ENCODE measurements at regions not wholly inside any gene's neighbourhood (a gene's known extent, or its start where the extent isn't known, plus 50 kb on each side); places are given as distances from the start of the nearest gene placed in this dataset.
A peak's percentile ranks its signal among the peaks of the same experiment; 100 is the strongest.

GRCh38 chr10:8946451-8946850 is 892.0 kb downstream of the GATA3 start:
- DNase-seq: no peak

GRCh38 chr10:8950978-8951377 is 896.5 kb downstream of the GATA3 start:
- no peak for DNase-seq

GRCh38 chr10:8951440-8952089 is 897.1 kb downstream of the GATA3 start:
- DNase-seq: no peak

- no peak for DNase-seq
These were observed 901.9 kb downstream of the GATA3 start for GRCh38 chr10:8956400-8956799.

- DNase-seq: no peak
These were observed 907.8 kb downstream of the GATA3 start for GRCh38 chr10:8962249-8962648.

- no peak for DNase-seq
These were observed 912.6 kb downstream of the GATA3 start for GRCh38 chr10:8967061-8967460.

GRCh38 chr10:8969853-8970252 is 915.4 kb downstream of the GATA3 start:
- DNase-seq: no peak

GRCh38 chr10:8975535-8975934 is 921.0 kb downstream of the GATA3 start:
- no peak for DNase-seq

GRCh38 chr10:8978100-8978499 is 923.6 kb downstream of the GATA3 start:
- DNase-seq: no peak

GRCh38 chr10:8979976-8980375 is 925.5 kb downstream of the GATA3 start:
- DNase-seq: no peak

GRCh38 chr10:8981277-8981676 is 926.8 kb downstream of the GATA3 start:
- no peak for DNase-seq

- DNase-seq: no peak
These were observed 931.2 kb downstream of the GATA3 start for GRCh38 chr10:8985651-8986050.

GRCh38 chr10:8986975-8987374 is 932.5 kb downstream of the GATA3 start:
- DNase-seq: no peak

GRCh38 chr10:8987712-8988111 is 933.2 kb downstream of the GATA3 start:
- no peak for DNase-seq

- no peak for DNase-seq
These were observed 935.9 kb downstream of the GATA3 start for GRCh38 chr10:8990280-8990987.

- no peak for DNase-seq
These were observed 937.5 kb downstream of the GATA3 start for GRCh38 chr10:8992009-8992408.

GRCh38 chr10:8993864-8994263 is 939.4 kb downstream of the GATA3 start:
- no peak for DNase-seq

- DNase-seq: no peak
These were observed 944.3 kb downstream of the GATA3 start for GRCh38 chr10:8998751-8999150.

- no peak for DNase-seq
These were observed 948.6 kb downstream of the GATA3 start for GRCh38 chr10:9003122-9003521.

- no peak for DNase-seq
These were observed 950.2 kb downstream of the GATA3 start for GRCh38 chr10:9004736-9005135.

- DNase-seq: no peak
These were observed 955.0 kb downstream of the GATA3 start for GRCh38 chr10:9009505-9009904.

- DNase-seq: peak; percentile 15 to 20
These were observed 955.6 kb downstream of the GATA3 start for GRCh38 chr10:9010093-9010492.

GRCh38 chr10:9010931-9011670 is 956.6 kb downstream of the GATA3 start:
- no peak for DNase-seq

GRCh38 chr10:9012312-9012711 is 957.8 kb downstream of the GATA3 start:
- no peak for DNase-seq

Data from activated CD4-positive, alpha-beta T cell treated with anti-CD3 and anti-CD28 coated beads for 4 hours (primary cell).